Upper lobe of right lung (tissue), 1 donor: ENCODE measurements at regions not wholly inside any gene's neighbourhood (a gene's known extent, or its start where the extent isn't known, plus 50 kb on each side); places are given as distances from the start of the nearest gene placed in this dataset.

ENCODE experiments used
- ATAC-seq: fragments of 200-7000 bp; cut with Tn5 transposase; one replicate; pipeline ENCODE4 v1.9.1; 2020; ENCODE audit warnings: mild to moderate bottlenecking, moderate library complexity
- DNase-seq: peaks from one replicate; pipeline ENCODE4 v3.0.0-alpha.2; 2020
- H3K27ac ChIP-seq: fragments of 200-600 bp; one replicate; pipeline ENCODE4 v1.8.0; 2022
- H3K27me3 ChIP-seq: fragments of 200-600 bp; one replicate; pipeline ENCODE4 v1.8.0; 2022; ENCODE audit warnings: mild to moderate bottlenecking
- H3K36me3 ChIP-seq: fragments of 200-600 bp; one replicate; pipeline ENCODE4 v1.8.0; 2022
- H3K4me1 ChIP-seq: fragments of 200-600 bp; one replicate; pipeline ENCODE4 v1.8.0; 2022
- H3K4me3 ChIP-seq: fragments of 200-600 bp; one replicate; pipeline ENCODE4 v1.8.0; 2022; ENCODE audit warnings: mild to moderate bottlenecking
- H3K9me3 ChIP-seq: fragments of 200-600 bp; one replicate; pipeline ENCODE4 v1.8.0; 2022
- CTCF ChIP-seq: fragments of 200-600 bp; IDR thresholded peaks from one replicate; pipeline ENCODE4 v1.8.0; 2022; ENCODE audit warnings: antibody characterized with exemption
- intact Hi-C: fragments of 100-400 bp; cut with DNase I; formaldehyde crosslinking; loops from one replicate; pipeline ENCODE4 v1.11.0; 2022
- donor health status: DM: no; HTN: yes; CAD: no; lungs with severe emphysema.

DNA sequence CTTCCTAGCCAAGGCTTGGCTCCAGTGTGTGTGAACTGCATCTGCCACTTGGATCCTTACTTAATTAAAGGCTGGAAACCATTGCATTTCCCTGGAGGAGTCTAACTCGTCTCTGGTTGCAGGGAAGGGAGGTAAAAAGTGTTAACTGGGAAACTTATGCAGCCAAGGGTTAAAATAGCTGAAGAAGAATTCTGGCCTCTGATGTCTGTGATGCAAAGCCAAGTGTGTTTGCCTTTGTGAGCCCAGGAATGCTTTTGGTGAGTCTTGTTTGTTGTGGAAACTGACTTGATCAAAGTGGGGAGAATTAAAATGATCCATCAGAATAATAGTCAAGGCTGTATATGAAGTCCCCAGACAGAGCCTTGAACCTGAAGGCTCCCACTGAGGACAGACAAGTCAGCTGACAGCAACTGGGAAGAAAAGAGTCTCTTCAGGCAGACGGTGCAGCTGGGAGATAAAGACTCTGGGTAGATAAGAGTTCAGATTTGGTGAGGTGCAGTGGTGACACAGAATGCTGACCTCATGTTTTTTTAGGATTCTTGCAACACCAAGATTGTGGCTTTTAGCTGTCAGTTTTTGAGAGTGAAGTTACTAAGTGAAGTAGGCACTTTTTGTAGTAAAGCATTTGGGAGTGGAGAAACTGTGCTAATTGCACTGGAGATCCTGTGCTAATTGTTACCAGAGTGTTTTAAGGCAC lies 59.5 kb upstream of the WLS start:
- TF ChIP-seq CTCF, result no peak
- intact Hi-C loops, result no loop called here
- ATAC-seq, result peak; percentile 16

GRCh38 chr1:68287241-68287640 lies 54.9 kb upstream of the WLS start:
- Histone ChIP-seq H3K36me3 (no peaks in the 10 kb centered on the region), H3K4me3 (no peak overlapping the region), H3K27ac (no peak overlapping the region), H3K27me3 (no peaks in the 10 kb centered on the region), H3K4me1 (peaks cover 1% of the 10 kb centered on the region), H3K9me3 (no peaks in the 10 kb centered on the region)
- TF ChIP-seq CTCF, result no peak
- ATAC-seq (no peak), DNase-seq (no peak)
- intact Hi-C loops, result no loop called here

More for the DNA sequence above, 59.5 kb upstream of the WLS start:
- H3K27ac ChIP-seq, result no peak overlapping the region
- H3K36me3 ChIP-seq, result no peaks in the 10 kb centered on the region
- no peak overlapping the region for H3K4me3 ChIP-seq
- DNase-seq, result no peak
- H3K9me3 ChIP-seq, result no peaks in the 10 kb centered on the region
- H3K27me3 ChIP-seq, result no peaks in the 10 kb centered on the region
- H3K4me1 ChIP-seq, result peaks cover 6% of the 10 kb centered on the region

DNA sequence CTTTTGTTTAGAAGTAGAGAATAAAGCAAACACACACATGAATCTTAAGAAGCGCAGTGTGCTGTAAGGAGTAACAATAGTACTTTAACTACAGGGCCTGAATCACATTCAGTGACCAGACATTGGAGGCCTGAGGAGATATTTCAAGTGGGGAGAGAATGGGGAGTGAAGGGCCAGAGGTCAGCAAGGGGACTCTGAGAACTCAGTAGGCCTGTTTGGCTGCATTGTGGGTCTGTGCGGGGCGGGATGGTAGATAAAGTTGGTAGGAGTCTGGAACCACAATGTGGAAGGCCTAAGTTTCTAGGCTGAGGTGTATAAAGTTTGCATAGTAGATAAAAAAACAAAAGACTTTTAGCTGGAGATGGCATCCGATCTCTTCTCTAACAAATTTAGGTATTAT lies 52.7 kb upstream of the WLS start:
- DNase-seq (no peak), ATAC-seq (no peak)
- intact Hi-C loops, result no loop called here

GRCh38 chr1:68281946-68282615 lies 49.8 kb upstream of the WLS start:
- no peak for DNase-seq
- no peak for TF ChIP-seq CTCF
- intact Hi-C loops, result no loop called here
- Histone ChIP-seq H3K4me3 (no peak overlapping the region), H3K4me1 (no peaks in the 10 kb centered on the region), H3K9me3 (no peaks in the 10 kb centered on the region), H3K27ac (no peak overlapping the region), H3K27me3 (no peaks in the 10 kb centered on the region), H3K36me3 (no peaks in the 10 kb centered on the region)
- no peak for ATAC-seq

More for the DNA sequence above, 52.7 kb upstream of the WLS start:
- no peaks in the 10 kb centered on the region for H3K27me3 ChIP-seq
- TF ChIP-seq CTCF, result no peak
- H3K36me3 ChIP-seq, result no peaks in the 10 kb centered on the region
- H3K4me3 ChIP-seq, result no peak overlapping the region
- H3K27ac ChIP-seq, result no peak overlapping the region
- H3K9me3 ChIP-seq, result no peaks in the 10 kb centered on the region
- no peaks in the 10 kb centered on the region for H3K4me1 ChIP-seq
